Pulmonary artery endothelial cell (primary cell): ENCODE measurements at regions not wholly inside any gene's neighbourhood (a gene's known extent, or its start where the extent isn't known, plus 50 kb on each side); places are given as distances from the start of the nearest gene placed in this dataset.

Experiments used
- DNase-seq: peaks from one replicate; pipeline ENCODE4 v3.0.0-alpha.2; 2011; ENCODE audit warnings: low read depth, low spot score

GRCh38 chr22:47567126-47568090 is 805.0 kb downstream of the TBC1D22A start:
- DNase-seq: no peak

GRCh38 chr22:47566491-47566890 is 804.0 kb downstream of the TBC1D22A start:
- no peak for DNase-seq

GRCh38 chr22:47565607-47566006 is 803.2 kb downstream of the TBC1D22A start:
- DNase-seq: no peak

- DNase-seq: no peak
Observed at GRCh38 chr22:47564651-47565434, 802.4 kb downstream of the TBC1D22A start.

GRCh38 chr22:47564158-47564450 is 801.7 kb downstream of the TBC1D22A start:
- DNase-seq: no peak

- no peak for DNase-seq
Observed at GRCh38 chr22:47563406-47564157, 801.1 kb downstream of the TBC1D22A start.

GRCh38 chr22:47561766-47562165 is 799.3 kb downstream of the TBC1D22A start:
- DNase-seq: no peak

- no peak for DNase-seq
Observed at GRCh38 chr22:47561115-47561675, 798.7 kb downstream of the TBC1D22A start.

GRCh38 chr22:47558828-47559700 is 796.6 kb downstream of the TBC1D22A start:
- DNase-seq: no peak

- no peak for DNase-seq
Observed at GRCh38 chr22:47556473-47556872, 794.0 kb downstream of the TBC1D22A start.

GRCh38 chr22:47553436-47553835 is 791.0 kb downstream of the TBC1D22A start:
- DNase-seq: no peak

GRCh38 chr22:47552541-47553205 is 790.2 kb downstream of the TBC1D22A start:
- DNase-seq: no peak

GRCh38 chr22:47552024-47552423 is 789.6 kb downstream of the TBC1D22A start:
- no peak for DNase-seq

GRCh38 chr22:47551431-47551775 is 789.0 kb downstream of the TBC1D22A start:
- no peak for DNase-seq

- DNase-seq: no peak
Observed at GRCh38 chr22:47550524-47551430, 788.3 kb downstream of the TBC1D22A start.

GRCh38 chr22:47549741-47550340 is 787.4 kb downstream of the TBC1D22A start:
- DNase-seq: no peak

GRCh38 chr22:47548953-47549740 is 786.7 kb downstream of the TBC1D22A start:
- DNase-seq: no peak
